H1 (cell line): ENCODE measurements at regions not wholly inside any gene's neighbourhood (a gene's known extent, or its start where the extent isn't known, plus 50 kb on each side); places are given as distances from the start of the nearest gene placed in this dataset.

Source experiments
- CBX5 ChIP-seq: fragments of 300-800, 300-1000 bp; sonication (generic); IDR thresholded peaks from 2 replicates; pipeline ENCODE4 v1.7.1; 2016; ENCODE audit warnings: antibody characterized with exemption, low read length, low read depth
- KDM4A ChIP-seq: IDR thresholded peaks from one replicate; pipeline ENCODE4 v1.7.1; 2012; ENCODE audit warnings: low read depth, mild to moderate bottlenecking, moderate library complexity, low read length, inconsistent platforms; ENCODE audit not compliant: severe bottlenecking
- KDM5A ChIP-seq: fragments of 200-600 bp; IDR thresholded peaks from 2 replicates; pipeline ENCODE4 v1.7.1; 2012; ENCODE audit warnings: mild to moderate bottlenecking, low read length, inconsistent platforms, mixed read lengths
- MAFK ChIP-seq: IDR thresholded peaks from 2 replicates; pipeline ENCODE4 v1.6.1; 2012; ENCODE audit warnings: low read depth, mild to moderate bottlenecking, improper control_type of control experiment, low read length
- POLR2A ChIP-seq, 2 experiments: IDR thresholded peaks; 1 replicate in 1 of 2; 2 replicates in 1 of 2; pipeline ENCODE4 v1.6.1; 2011; ENCODE audit warnings: low read depth in 2 of 2, low read length in 2 of 2, mild to moderate bottlenecking in 2 of 2; ENCODE audit errors: control extremely low read depth in 1 of 2
- SAP30 ChIP-seq: fragments of 300-600 bp; sonication (generic); IDR thresholded peaks from 2 replicates; pipeline ENCODE4 v1.7.1; 2012; ENCODE audit warnings: low read length, moderate library complexity, mild to moderate bottlenecking, inconsistent platforms; ENCODE audit not compliant: insufficient read depth, insufficient replicate concordance
- SRF ChIP-seq: IDR thresholded peaks from 2 replicates; pipeline ENCODE4 v1.6.1; 2011; ENCODE audit warnings: mild to moderate bottlenecking, low read depth, low read length, moderate library complexity

DNA sequence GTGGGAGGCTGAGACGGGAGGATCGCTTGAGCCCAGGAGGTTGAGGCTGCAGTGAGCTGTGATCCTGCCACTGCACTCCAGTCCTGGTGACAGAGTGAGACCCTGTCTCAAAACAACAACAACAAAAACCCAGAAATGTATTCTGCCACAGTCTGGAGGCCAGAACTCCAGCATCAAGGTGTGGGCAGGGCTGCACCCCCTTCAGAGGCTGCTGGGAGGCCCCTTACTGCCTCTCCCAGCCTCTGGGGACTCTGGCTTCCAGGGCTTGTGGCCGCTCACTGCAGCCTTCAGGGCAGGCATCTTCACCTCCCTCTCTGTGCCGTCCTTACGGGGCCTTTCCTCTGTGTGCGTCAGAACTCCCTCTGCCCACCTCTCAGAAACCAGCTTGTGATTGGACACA lies 209.4 kb upstream of the GSE1 start (continued):
- no peak for TF ChIP-seq SRF
- TF ChIP-seq CBX5: no peak
- TF ChIP-seq SAP30: no peak
- TF ChIP-seq KDM4A: no peak
- no peak for TF ChIP-seq KDM5A
- no peak for TF ChIP-seq MAFK
- TF ChIP-seq POLR2A (IDR thresholded peaks at IDR 0.05; ENCODE audit: control extremely low read depth in 1 of 2, low read depth in 2 of 2, low read length in 2 of 2): no peak
- TF ChIP-seq, all 59 proteins: peak for 0
